ENCODE measurements at regions not wholly inside any gene's neighbourhood (a gene's known extent, or its start where the extent isn't known, plus 50 kb on each side); places are given as distances from the start of the nearest gene placed in this dataset.

DNA sequence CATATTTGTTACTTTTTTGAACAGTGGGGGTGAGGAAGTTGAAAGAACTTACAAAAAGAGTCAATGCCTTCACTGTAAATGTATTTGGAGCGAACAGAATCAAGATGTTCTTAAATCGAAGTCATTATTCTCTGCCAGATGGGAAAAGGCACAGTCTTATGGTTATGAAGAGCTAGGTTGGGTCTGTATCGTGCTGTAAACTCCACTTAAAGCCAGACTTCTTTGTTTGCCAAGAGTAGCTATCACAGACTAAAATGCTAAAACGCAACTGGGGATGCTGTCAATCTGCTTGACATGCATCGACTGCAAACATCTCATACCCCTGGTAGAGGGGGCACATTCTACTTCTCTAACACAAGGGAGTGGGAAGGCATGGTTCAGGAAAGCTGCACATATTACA is 160.4 kb downstream of the DACT1 start:
- intact Hi-C loops (cut with DNase I): no loop called here
- no peaks in the 10 kb centered on the region for H3K4me1 ChIP-seq (replicated peaks in 1 of 2)
- H3K27me3 ChIP-seq: no peaks in the 10 kb centered on the region
- H3K4me3 ChIP-seq: no peak overlapping the region
- no peak for DNase-seq
- no peaks in the 10 kb centered on the region for H3K9me3 ChIP-seq (replicated peaks in 1 of 3)
- no peak overlapping the region for H3K27ac ChIP-seq
- TF ChIP-seq, protein P1, sequence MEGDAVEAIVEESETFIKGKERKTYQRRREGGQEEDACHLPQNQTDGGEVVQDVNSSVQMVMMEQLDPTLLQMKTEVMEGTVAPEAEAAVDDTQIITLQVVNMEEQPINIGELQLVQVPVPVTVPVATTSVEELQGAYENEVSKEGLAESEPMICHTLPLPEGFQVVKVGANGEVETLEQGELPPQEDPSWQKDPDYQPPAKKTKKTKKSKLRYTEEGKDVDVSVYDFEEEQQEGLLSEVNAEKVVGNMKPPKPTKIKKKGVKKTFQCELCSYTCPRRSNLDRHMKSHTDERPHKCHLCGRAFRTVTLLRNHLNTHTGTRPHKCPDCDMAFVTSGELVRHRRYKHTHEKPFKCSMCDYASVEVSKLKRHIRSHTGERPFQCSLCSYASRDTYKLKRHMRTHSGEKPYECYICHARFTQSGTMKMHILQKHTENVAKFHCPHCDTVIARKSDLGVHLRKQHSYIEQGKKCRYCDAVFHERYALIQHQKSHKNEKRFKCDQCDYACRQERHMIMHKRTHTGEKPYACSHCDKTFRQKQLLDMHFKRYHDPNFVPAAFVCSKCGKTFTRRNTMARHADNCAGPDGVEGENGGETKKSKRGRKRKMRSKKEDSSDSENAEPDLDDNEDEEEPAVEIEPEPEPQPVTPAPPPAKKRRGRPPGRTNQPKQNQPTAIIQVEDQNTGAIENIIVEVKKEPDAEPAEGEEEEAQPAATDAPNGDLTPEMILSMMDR (IDR thresholded peaks at IDR 0.05): no peak
- no peak for TF ChIP-seq POLR2A (IDR thresholded peaks at IDR 0.05)
- WGBS, 4 donors: 85 to 92% (median 88%) methylated on average over 5 of the region's 5 CpGs
- no peaks in the 10 kb centered on the region for H3K36me3 ChIP-seq (replicated peaks in 1 of 2)

DNA sequence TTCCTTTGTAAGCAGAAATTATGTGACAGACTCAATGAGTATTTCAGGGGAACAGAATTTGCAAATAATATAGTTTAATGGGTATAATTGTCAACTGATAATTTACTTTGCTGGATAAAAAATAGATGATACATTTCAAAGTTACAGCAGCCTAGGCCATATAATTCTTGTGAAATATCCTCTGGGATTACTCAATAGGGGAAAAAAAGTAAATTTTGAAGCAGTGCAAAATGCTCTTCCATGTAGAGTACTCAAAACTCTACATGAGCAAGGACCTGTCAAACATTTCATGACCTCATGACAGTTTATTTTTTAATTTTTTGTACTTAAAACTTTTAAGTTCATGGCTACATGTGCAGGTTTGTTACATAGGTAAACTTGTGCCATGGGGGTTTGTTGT is 163.3 kb downstream of the DACT1 start:
- Histone ChIP-seq H3K27ac (no peak overlapping the region), H3K4me3 (no peak overlapping the region), H3K36me3 (replicated peaks in 1 of 2) (no peaks in the 10 kb centered on the region), H3K4me1 (replicated peaks in 1 of 2) (peaks cover 5 to 14% of the 10 kb centered on the region in 2 donors), H3K9me3 (replicated peaks in 1 of 3) (no peaks in the 10 kb centered on the region), H3K27me3 (no peaks in the 10 kb centered on the region)
- intact Hi-C loops (cut with DNase I): no loop called here
- DNase-seq: no peak
- TF ChIP-seq, protein P1 (IDR thresholded peaks at IDR 0.05): no peak
- TF ChIP-seq POLR2A (IDR thresholded peaks at IDR 0.05): no peak

DNA sequence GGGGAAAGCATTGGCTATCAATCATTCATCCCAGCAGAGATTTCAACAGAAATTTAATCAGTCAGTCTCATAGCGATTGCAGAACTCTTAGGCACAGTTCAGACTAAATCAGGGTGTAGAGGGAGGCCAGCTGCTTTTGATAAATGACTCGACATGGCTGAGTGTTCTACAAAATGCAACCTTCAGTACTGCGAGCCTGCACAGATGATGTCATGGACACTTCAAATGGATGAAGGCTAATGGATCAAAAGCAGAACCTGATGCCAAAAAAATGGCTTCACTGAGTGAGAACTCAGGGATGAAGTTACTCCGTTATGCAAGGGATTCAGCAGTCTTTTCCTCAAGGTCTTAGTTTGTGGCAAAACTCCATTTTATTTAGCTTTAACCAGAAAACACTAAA is 167.3 kb downstream of the DACT1 start:
- Histone ChIP-seq H3K4me3 (no peak overlapping the region), H3K4me1 (replicated peaks in 1 of 2) (peaks cover 5 to 28% of the 10 kb centered on the region in 2 donors), H3K27ac (peak overlapping the region in 2 of 5 donors; percentile 38 to 40), H3K9me3 (replicated peaks in 1 of 3) (no peaks in the 10 kb centered on the region), H3K36me3 (replicated peaks in 1 of 2) (no peaks in the 10 kb centered on the region), H3K27me3 (no peaks in the 10 kb centered on the region)
- no peak for TF ChIP-seq POLR2A (IDR thresholded peaks at IDR 0.05)
- TF ChIP-seq, protein P1 (IDR thresholded peaks at IDR 0.05): no peak
- intact Hi-C loops (cut with DNase I): loop anchor here in 1 of 2 donors (5.0 kb wide), 1 partner anchor 68 kb away; no protein-coding TSS in a partner anchor
- peak; percentile 59 to 90 (median 86) for DNase-seq
- WGBS, 4 donors: 16 to 34% (median 24%) methylated on average over 4 of the region's 4 CpGs

DNA sequence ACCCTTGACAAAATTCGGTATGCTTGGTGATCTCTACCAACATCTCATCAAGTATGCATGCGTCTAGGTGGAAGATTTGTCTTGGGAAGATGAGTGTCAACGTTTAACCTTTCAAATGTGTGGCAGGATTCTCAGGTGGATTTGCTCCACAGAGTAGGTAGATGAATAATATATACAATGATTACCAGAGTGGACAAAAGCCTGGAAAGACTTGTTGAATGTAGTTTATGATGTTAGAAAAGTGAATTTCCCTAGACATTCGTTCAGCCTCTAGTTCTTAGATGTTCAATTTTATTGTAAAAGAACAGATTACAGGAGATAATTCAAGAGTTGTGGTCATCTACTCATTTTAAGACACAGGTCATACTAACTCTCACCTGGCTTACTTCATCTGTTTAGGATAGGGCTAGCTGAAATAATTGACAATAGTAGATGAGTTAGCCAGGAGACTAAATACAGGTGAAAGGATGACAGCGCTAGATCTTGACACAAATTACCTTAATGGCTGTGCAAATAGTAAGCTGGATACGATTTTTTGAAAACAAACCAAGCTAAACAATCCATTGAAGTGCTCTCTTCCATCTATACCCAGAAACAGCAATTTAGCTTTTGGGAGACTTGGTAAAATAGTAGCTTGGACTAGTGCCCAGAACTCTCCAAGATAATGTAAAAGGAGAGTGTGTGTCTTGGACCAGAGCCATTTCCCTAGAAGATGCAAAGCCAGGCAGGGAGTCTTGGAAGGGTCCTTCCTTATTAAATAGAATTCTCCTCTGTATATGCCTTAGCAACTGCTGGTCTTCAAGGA is 168.0 kb downstream of the DACT1 start:
- TF ChIP-seq, protein P1 (IDR thresholded peaks at IDR 0.05): no peak
- H3K4me1 ChIP-seq (replicated peaks in 1 of 2): peaks cover 5 to 28% of the 10 kb centered on the region in 2 donors
- no peaks in the 10 kb centered on the region for H3K27me3 ChIP-seq
- no peak overlapping the region for H3K4me3 ChIP-seq
- peak in 1 of 7 donors; percentile 17 for DNase-seq
- 69 to 74% (median 72%) methylated on average over 6 of the region's 6 CpGs for WGBS, 4 donors
- intact Hi-C loops (cut with DNase I): loop anchor here in 1 of 2 donors (5.0 kb wide), 1 partner anchor 69 kb away; no protein-coding TSS in a partner anchor
- no peaks in the 10 kb centered on the region for H3K36me3 ChIP-seq (replicated peaks in 1 of 2)
- peak overlapping the region in 2 of 5 donors; percentile 26 to 38 for H3K27ac ChIP-seq
- H3K9me3 ChIP-seq (replicated peaks in 1 of 3): no peaks in the 10 kb centered on the region

Data from adrenal gland (tissue), 9 donors.